ENCODE measurements at regions not wholly inside any gene's neighbourhood (a gene's known extent, or its start where the extent isn't known, plus 50 kb on each side); places are given as distances from the start of the nearest gene placed in this dataset.

GRCh38 chr2:17104454-17104853 lies 413.8 kb downstream of the RAD51AP2 start:
- TF ChIP-seq TAF1 (IDR thresholded peaks at IDR 0.05; ENCODE audit: borderline replicate concordance, low read depth, low read length) (no peak), POLR2AphosphoS5 (IDR thresholded peaks at IDR 0.05; ENCODE audit: low read depth, low read length) (no peak)

Measured in GM12892 (cell line).